Naive thymus-derived CD8-positive, alpha-beta T cell (primary cell): ENCODE measurements at regions not wholly inside any gene's neighbourhood (a gene's known extent, or its start where the extent isn't known, plus 50 kb on each side); places are given as distances from the start of the nearest gene placed in this dataset.
"Not testable (repeated sequence)": the region's sequence is repeated elsewhere in the genome, so short reads cannot be mapped to it uniquely, and the experiment has no call there.

Source experiments
- ATAC-seq, 2 donors: fragments of 150-1000 bp; cut with Tn5 transposase in 1 of 2; sonication (Bioruptor Pico), chemical (Tn5 transposase) in 1 of 2; 1 replicate in 1 of 2; 2 replicates in 1 of 2; pipeline ENCODE4 v1.10.0; 2021; ENCODE audit warnings: mild to moderate bottlenecking in 2 of 2, moderate library complexity in 2 of 2
- POLR2A ChIA-PET: fragments of 350-600 bp; sonication (Branson Sonifier 250); formaldehyde crosslinking; loops from one replicate; lab custom pipeline; 2021; ENCODE audit warnings: antibody characterized with exemption; lab: Charles Lee
- DNase-seq, 10 donors: peaks; one replicate each; pipeline versions ENCODE4 v3.0.0 to v3.0.0-alpha.2; 2020 to 2022
- H3K27ac Mint-ChIP-seq, 10 donors: one replicate each; pipeline ENCODE4 v1.8.0; 2020 to 2022; ENCODE audit warnings: mild to moderate bottlenecking in 10 of 10, mixed read lengths in 10 of 10, moderate library complexity in 4 of 10, inconsistent platforms in 1 of 10
- H3K27me3 Mint-ChIP-seq, 5 donors: one replicate each; pipeline ENCODE4 v1.8.0; 2021 to 2022; ENCODE audit warnings: mixed read lengths in 5 of 5
- H3K36me3 Mint-ChIP-seq, 3 donors: one replicate each; pipeline ENCODE4 v1.8.0; 2020 to 2022; ENCODE audit warnings: mixed read lengths in 3 of 3, mild to moderate bottlenecking in 2 of 3, inconsistent platforms in 1 of 3
- H3K4me1 Mint-ChIP-seq, 4 donors: one replicate each; pipeline ENCODE4 v1.8.0; 2021 to 2022; ENCODE audit warnings: mixed read lengths in 4 of 4
- H3K4me3 Mint-ChIP-seq, 10 donors: one replicate each; pipeline ENCODE4 v1.8.0; 2020 to 2022; ENCODE audit warnings: mild to moderate bottlenecking in 10 of 10, mixed read lengths in 10 of 10, moderate library complexity in 6 of 10, inconsistent platforms in 1 of 10
- H3K9me3 Mint-ChIP-seq, 9 donors: one replicate each; pipeline ENCODE4 v1.8.0; 2020 to 2022; ENCODE audit warnings: mixed read lengths in 9 of 9, mild to moderate bottlenecking in 3 of 9, inconsistent platforms in 1 of 9, moderate library complexity in 1 of 9

DNA sequence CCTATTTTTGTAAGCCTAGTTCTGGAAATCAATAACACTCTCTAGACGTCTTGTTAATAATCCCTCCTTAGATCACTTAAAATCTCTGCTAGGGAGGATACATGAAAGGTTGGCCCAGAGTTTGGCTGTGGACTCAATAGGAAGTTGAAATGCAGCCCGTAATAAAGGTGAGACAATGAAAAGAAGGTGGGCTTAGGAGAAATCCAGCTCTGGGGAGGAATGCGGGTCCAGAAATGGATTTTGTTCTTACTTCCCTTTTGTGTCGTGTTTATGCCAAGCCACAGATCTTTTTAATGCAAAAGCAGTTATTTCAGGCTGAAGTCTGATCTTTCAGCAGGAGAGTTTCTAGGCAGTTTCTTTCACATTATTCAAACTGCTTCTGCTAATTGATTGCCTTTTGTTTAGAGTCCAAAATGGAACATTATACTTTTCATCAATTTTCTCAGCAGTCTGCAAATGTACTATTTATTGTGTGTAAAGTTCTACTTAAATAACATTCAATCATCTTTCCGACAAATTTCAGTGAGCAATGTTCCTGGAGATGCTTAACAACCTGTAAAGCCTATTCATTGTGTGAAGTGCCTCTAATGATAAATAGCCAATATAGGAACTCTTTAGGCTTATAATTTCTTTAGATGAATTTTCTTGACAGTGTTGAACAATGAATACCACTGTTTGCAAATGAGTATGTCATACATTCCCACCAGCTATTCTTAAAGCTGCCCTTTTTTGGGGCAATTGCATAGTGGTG, 252.9 kb upstream of the KRR1 start:
- Mint-ChIP-seq H3K27ac (no peak overlapping the region), H3K4me3 (no peak overlapping the region), H3K4me1 (peaks cover 0 to 3% (median 0%) of the 10 kb centered on the region in 4 donors), H3K27me3 (peaks cover 0 to 12% (median 4%) of the 10 kb centered on the region in 5 donors), H3K9me3 (no peaks in the 10 kb centered on the region), H3K36me3 (no peaks in the 10 kb centered on the region)
- POLR2A ChIA-PET = no interaction called here
- ATAC-seq (no peak), DNase-seq (no peak)

DNA sequence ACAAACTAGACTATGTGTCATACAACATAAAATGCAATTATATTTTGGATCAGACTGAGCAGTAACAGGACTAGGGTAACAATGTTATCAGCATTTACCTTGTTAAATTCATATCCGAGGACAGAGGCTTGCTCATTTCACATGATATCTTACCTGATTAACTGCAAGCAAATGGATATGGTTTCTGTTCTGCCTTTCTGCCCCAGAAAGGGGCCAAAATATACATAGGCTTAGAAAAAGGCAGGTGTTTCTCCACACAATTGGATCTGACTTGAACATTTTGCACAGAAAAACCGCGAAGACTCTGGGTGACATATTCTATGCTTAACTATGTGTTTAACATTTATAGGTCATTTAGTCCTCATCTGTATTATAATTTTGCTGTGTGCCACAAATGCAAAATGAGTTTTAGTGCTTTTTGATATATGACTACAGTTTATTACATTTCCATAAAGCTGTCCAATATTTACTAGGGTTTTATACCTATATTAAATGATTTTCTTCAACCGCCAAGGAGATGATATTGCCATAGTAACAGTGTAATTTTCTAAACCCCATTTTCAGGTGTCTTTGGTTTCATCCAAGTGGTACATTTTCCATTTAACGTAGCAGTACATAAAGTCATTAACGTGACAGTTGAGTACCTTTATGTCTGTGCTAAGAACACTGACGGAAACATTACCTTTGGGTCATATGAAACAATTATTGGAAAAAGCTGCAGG, 249.3 kb upstream of the KRR1 start:
- H3K4me3 Mint-ChIP-seq = no peak overlapping the region
- no peaks in the 10 kb centered on the region for H3K9me3 Mint-ChIP-seq
- H3K27me3 Mint-ChIP-seq = peaks cover 0 to 3% (median 3%) of the 10 kb centered on the region in 5 donors
- no peak for DNase-seq
- ATAC-seq = no peak
- POLR2A ChIA-PET = no interaction called here
- H3K27ac Mint-ChIP-seq = no peak overlapping the region
- no peaks in the 10 kb centered on the region for H3K36me3 Mint-ChIP-seq
- no peaks in the 10 kb centered on the region for H3K4me1 Mint-ChIP-seq

DNA sequence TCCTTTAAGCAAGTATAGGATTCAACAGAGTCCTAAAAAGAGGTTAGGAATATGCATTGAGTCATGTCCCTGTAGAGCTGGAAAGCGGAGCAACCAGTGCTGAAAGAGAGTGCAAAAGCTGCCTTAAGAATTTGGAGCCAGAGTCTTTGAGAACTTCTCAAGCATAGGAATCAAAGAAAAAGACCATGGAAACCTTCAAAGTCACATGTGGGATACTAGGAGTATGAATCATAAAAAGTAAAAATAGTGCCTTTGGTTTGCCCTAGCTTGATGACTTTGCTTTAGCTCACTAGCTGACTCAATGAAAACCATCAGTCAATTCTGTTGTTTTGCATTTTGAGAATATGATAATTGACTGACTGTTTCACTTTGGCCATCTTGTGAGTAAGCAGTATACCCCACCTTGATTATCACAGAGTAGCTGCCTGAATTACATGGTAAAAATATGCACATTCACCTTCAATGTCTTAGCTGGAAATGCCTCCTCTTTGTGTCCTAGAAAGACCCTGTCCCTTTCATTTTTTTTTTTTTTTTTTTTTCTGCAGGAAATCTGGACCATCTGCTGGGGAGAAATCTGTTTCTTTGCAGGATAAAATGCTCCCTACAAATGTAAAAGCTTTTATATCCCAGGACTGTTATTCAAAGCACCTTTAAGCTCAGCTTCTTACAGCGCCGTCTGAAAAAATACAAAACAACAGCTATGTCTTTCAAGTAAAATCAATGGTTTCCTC, 248.6 kb upstream of the KRR1 start:
- no peak overlapping the region for H3K27ac Mint-ChIP-seq
- H3K36me3 Mint-ChIP-seq = no peaks in the 10 kb centered on the region
- DNase-seq = no peak
- ATAC-seq = no peak
- no peak overlapping the region for H3K4me3 Mint-ChIP-seq
- peaks cover 0 to 3% (median 1%) of the 10 kb centered on the region in 4 donors for H3K4me1 Mint-ChIP-seq
- peaks cover 0 to 5% (median 3%) of the 10 kb centered on the region in 5 donors for H3K27me3 Mint-ChIP-seq
- POLR2A ChIA-PET = no interaction called here
- no peaks in the 10 kb centered on the region for H3K9me3 Mint-ChIP-seq

DNA sequence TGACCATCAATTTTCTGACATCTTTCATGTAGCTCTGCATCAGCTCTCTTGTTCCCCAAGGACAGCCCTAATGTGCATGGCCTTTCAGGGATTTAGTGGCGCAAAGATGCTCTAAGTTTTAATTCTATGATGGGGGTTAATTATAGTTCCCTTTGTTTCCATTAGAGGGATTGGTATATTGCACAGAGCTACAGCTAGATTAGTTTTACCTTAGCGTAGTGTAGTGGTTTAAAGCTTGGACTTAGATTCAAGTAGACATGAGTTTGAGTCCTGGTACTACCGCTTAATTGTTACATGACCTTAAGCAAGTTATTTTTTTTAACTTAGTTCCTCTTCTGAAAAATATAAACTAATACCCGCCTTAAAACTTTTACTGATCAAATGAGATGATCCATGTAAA, 247.8 kb upstream of the KRR1 start:
- H3K9me3 Mint-ChIP-seq = no peaks in the 10 kb centered on the region
- POLR2A ChIA-PET = no interaction called here
- H3K4me3 Mint-ChIP-seq = no peak overlapping the region
- no peaks in the 10 kb centered on the region for H3K36me3 Mint-ChIP-seq
- ATAC-seq = no peak
- H3K27ac Mint-ChIP-seq = no peak overlapping the region
- no peak for DNase-seq
- peaks cover 0 to 11% (median 7%) of the 10 kb centered on the region in 4 donors for H3K4me1 Mint-ChIP-seq
- peaks cover 0 to 3% (median 1%) of the 10 kb centered on the region in 5 donors for H3K27me3 Mint-ChIP-seq

DNA sequence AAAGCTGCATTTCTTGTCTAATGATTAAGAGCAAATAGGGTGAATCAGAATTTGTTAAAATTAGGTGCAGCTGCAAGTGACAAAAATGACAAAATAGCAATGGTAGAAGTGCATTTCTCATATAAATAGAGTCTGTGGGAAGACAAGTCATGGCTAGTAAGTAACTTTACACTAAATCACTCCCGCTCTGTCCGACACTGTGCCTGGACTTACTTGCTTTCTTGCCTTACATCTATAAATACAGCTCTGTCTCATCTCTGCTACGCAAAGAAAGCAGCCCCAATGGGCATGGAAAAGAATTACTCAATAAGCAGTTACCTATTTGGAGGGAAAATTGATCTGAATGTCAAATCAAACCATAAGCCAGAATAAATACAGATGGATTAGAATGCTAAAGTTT, 245.4 kb upstream of the KRR1 start:
- H3K27ac Mint-ChIP-seq = no peak overlapping the region
- DNase-seq (no peak), ATAC-seq (no peak)
- no peaks in the 10 kb centered on the region for H3K9me3 Mint-ChIP-seq
- H3K4me3 Mint-ChIP-seq = no peak overlapping the region
- H3K27me3 Mint-ChIP-seq = peaks cover 0 to 3% (median 1%) of the 10 kb centered on the region in 5 donors
- POLR2A ChIA-PET = no interaction called here
- no peaks in the 10 kb centered on the region for H3K36me3 Mint-ChIP-seq
- H3K4me1 Mint-ChIP-seq = peaks cover 0 to 12% (median 9%) of the 10 kb centered on the region in 4 donors

DNA sequence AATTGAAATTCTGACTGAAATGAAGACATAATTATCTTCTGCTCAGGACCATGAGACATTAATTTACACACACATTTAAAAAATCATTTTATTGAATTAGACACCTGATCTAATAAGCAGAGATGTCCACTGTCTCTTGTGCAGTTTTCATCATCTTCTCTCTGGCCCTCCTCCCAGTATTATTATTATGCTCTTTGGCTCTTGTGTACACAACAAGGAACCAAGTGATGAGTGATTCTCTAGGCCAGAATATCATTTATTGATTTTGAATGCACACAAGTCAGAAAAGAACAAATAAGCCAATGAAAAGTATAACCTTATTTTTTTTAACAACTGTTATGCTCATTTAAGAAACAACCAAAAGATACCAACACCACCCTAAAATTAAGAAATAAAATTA, 244.7 kb upstream of the KRR1 start:
- Mint-ChIP-seq H3K27ac (no peak overlapping the region), H3K4me1 (peaks cover 0 to 12% (median 9%) of the 10 kb centered on the region in 4 donors), H3K9me3 (no peaks in the 10 kb centered on the region), H3K36me3 (no peaks in the 10 kb centered on the region), H3K27me3 (peaks cover 0 to 3% (median 1%) of the 10 kb centered on the region in 5 donors), H3K4me3 (no peak overlapping the region)
- POLR2A ChIA-PET = no interaction called here
- no peak for DNase-seq
- ATAC-seq = no peak

DNA sequence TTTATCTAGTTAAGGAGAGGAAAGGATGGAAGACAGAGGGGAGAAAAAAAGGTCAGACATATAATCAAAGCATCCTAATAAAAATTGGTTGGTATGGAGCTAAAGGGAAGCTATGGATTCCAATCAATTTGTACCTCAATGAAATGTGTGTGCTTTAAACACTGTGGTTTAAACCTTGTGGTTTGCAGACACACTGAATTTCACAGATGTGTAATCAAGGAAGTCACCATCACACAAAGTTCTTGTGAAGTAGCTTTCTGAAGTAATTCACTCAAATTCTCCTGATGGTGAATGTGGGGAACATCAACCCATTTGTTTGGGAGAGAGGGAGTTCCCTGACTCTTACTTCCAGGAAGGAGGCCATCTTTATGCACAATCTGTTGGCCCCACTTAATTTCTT, 243.3 kb upstream of the KRR1 start:
- POLR2A ChIA-PET = no interaction called here
- H3K36me3 Mint-ChIP-seq = no peaks in the 10 kb centered on the region
- H3K4me3 Mint-ChIP-seq = no peak overlapping the region
- H3K27ac Mint-ChIP-seq = no peak overlapping the region
- H3K27me3 Mint-ChIP-seq = peaks cover 0 to 3% (median 1%) of the 10 kb centered on the region in 5 donors
- no peak for ATAC-seq
- DNase-seq = no peak
- H3K9me3 Mint-ChIP-seq = peaks cover 0 to 6% (median 0%) of the 10 kb centered on the region in 9 donors
- H3K4me1 Mint-ChIP-seq = peaks cover 0 to 12% (median 9%) of the 10 kb centered on the region in 4 donors

DNA sequence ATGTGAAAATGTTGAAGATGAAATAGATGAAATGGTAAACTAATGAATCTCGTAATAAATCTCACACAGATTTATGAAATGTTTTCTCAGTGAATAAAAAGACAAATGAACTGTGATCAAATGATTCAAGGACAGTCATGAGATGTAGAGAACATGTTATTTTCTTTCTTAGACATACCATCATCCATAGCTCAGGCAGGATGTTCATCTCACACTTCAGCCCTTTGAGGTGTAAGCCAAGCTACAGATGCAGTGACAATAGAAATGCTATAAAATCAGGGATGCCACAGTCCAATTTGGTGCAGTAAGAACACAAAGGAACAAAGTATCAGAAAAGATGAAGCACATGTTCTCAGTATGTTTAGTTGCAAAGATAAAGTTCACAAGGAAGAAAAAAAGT, 242.7 kb upstream of the KRR1 start:
- Mint-ChIP-seq H3K9me3 (peaks cover 0 to 6% (median 0%) of the 10 kb centered on the region in 9 donors), H3K27me3 (peaks cover 0 to 3% (median 1%) of the 10 kb centered on the region in 5 donors), H3K27ac (no peak overlapping the region), H3K36me3 (no peaks in the 10 kb centered on the region), H3K4me3 (no peak overlapping the region), H3K4me1 (peaks cover 0 to 12% (median 9%) of the 10 kb centered on the region in 4 donors)
- DNase-seq (no peak), ATAC-seq (no peak)
- POLR2A ChIA-PET = no interaction called here

DNA sequence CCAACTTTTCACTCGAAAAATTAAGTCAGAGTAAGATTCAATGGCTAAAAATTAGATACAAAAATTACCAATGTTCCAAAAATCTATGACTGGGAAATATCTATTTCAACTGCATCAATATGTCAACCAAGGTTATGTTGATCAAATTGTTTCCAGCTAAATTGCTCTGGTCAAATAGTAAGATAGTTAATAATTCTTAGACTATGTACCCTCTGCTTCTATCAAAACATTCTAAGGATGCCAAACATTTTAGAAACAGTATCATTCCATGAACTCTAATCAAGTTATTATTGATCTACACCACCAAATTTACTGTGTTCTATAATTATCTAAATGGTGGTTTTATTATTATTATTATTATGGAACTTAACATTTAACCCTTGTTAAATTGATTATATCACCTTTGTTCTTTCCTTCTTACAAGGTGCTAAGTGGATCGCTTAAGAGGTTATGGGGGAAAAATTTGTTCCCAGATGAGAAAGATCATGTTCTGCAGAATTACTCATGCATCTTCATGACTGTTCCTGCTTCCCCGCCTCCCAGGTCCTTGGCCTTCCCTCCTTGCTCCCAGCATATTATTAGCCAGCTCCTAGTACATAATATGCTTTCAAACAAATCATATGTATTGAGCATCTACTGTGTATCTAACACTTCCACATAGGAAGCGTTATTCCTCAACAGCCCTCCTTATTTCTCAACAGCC, 240.5 kb upstream of the KRR1 start:
- ATAC-seq = no peak
- POLR2A ChIA-PET = interaction anchor here (0.6 kb wide), 1 partner anchor 267 kb away, joined by 6 read pairs; no protein-coding TSS in a partner anchor
- Mint-ChIP-seq H3K4me1 (peaks cover 0 to 12% (median 9%) of the 10 kb centered on the region in 4 donors), H3K27me3 (peaks cover 0 to 4% (median 1%) of the 10 kb centered on the region in 5 donors), H3K4me3 (no peak overlapping the region), H3K36me3 (no peaks in the 10 kb centered on the region), H3K27ac (no peak overlapping the region), H3K9me3 (peaks cover 0 to 6% (median 0%) of the 10 kb centered on the region in 9 donors)
- DNase-seq = no peak

DNA sequence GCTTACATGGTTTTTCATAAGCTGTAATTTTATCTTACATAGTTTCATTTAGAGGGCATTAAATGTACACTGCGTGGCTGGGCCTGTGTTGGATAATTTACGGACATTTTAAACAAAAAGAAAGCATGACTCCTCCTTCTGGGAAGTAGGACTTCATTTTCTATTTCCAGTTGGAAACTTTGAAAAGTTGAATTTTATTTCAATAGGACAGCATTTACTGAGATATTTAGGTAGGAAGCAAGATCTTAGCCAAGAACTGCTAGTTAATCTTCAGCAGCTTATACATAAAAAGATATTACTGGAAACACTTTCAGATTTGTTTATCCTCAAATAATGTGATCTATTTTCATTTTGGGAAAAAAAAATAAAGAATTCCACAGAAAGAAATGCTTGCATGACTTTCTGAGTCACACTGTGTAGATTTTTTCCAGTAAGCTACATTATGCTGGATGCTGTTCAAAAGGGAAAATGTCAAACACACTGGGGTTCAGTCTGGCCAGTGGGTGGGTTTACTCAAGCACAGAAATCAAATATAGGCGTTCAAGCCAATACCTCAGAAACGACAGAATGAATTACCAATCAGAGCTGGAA, 239.4 kb upstream of the KRR1 start:
- H3K9me3 Mint-ChIP-seq = peaks cover 0 to 6% (median 0%) of the 10 kb centered on the region in 9 donors
- POLR2A ChIA-PET = no interaction called here
- peaks cover 0 to 4% (median 1%) of the 10 kb centered on the region in 5 donors for H3K27me3 Mint-ChIP-seq

DNA sequence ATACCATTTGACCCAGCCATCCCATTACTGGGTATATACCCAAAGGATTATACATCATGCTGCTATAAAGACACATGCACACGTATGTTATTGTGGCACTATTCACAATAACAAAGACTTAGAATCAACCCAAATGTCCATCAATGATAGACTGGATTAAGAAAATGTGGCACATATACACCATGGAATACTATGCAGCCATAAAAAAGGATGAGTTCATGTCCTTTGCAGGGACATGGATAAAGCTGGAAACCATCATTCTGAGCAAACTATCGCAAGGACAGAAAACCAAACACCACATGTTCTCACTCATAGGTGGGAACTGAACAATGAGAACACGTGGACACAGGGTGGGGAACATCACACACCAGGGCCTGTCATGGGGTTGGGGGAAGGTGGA, 237.6 kb upstream of the KRR1 start:
- DNase-seq, POLR2A ChIA-PET, H3K27me3 Mint-ChIP-seq, H3K4me1 Mint-ChIP-seq, H3K36me3 Mint-ChIP-seq, H3K27ac Mint-ChIP-seq, H3K4me3 Mint-ChIP-seq, H3K9me3 Mint-ChIP-seq, ATAC-seq: not testable (repeated sequence)

More for the DNA sequence above, 239.4 kb upstream of the KRR1 start:
- no peak overlapping the region for H3K27ac Mint-ChIP-seq
- DNase-seq = no peak
- peaks cover 0 to 12% (median 9%) of the 10 kb centered on the region in 4 donors for H3K4me1 Mint-ChIP-seq
- ATAC-seq = no peak
- no peaks in the 10 kb centered on the region for H3K36me3 Mint-ChIP-seq
- H3K4me3 Mint-ChIP-seq = no peak overlapping the region

DNA sequence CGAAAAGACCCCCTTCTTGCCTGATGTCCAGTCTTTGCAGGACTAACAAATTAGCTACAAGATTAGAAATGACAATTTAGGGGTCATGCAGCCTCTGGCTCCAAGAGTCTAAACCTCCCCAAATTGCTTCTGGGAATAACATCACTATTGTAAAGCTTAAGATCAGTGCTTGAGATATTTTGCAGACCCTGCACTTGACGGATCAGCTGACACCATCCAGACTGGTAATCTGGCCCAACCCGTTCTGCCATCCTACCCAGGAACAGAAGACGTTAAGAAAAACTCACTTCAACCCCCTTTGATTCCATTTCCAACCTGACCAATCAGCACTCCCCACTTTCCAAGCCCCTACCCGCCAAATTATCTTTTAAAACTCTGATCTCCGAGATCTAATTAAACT, 236.7 kb upstream of the KRR1 start:
- no peak overlapping the region for H3K27ac Mint-ChIP-seq
- peaks cover 0 to 7% (median 4%) of the 10 kb centered on the region in 5 donors for H3K27me3 Mint-ChIP-seq
- H3K9me3 Mint-ChIP-seq = peaks cover 0 to 6% (median 0%) of the 10 kb centered on the region in 9 donors
- H3K4me3 Mint-ChIP-seq = no peak overlapping the region
- H3K36me3 Mint-ChIP-seq = no peaks in the 10 kb centered on the region
- POLR2A ChIA-PET = no interaction called here
- no peak for DNase-seq
- H3K4me1 Mint-ChIP-seq = no peaks in the 10 kb centered on the region
- no peak for ATAC-seq
